Sigmoid colon (tissue), 4 donors: ENCODE measurements at regions not wholly inside any gene's neighbourhood (a gene's known extent, or its start where the extent isn't known, plus 50 kb on each side); places are given as distances from the start of the nearest gene placed in this dataset.

Source experiments
- CTCF ChIP-seq, 4 experiments: fragments of 450-650 bp in 3 of 4; fragments of 200-600 bp in 1 of 4; IDR thresholded peaks; one replicate each; pipeline ENCODE4 v1.5.1; 2016 to 2019; ENCODE audit warnings: antibody characterized with exemption in 4 of 4, mild to moderate bottlenecking in 3 of 4, moderate library complexity in 2 of 4
- EP300 ChIP-seq, 4 donors: sonication (generic); formaldehyde crosslinking; IDR thresholded peaks; one replicate each; pipeline ENCODE4 v1.6.1; 2017; ENCODE audit warnings: antibody characterized with exemption in 4 of 4

- no peak for TF ChIP-seq CTCF (IDR thresholded peaks at IDR 0.05)
- TF ChIP-seq EP300 (IDR thresholded peaks at IDR 0.05), result no peak
Observed at GRCh38 chr14:88128816-88129215, 123.9 kb downstream of the GPR65 start.
